HPDE6-E6E7 (cell line): ENCODE measurements at regions not wholly inside any gene's neighbourhood (a gene's known extent, or its start where the extent isn't known, plus 50 kb on each side); places are given as distances from the start of the nearest gene placed in this dataset.

Experiments
- DNase-seq: peaks from one replicate; pipeline ENCODE4 v3.0.0; 2011; ENCODE audit warnings: missing footprints; ENCODE audit errors: extremely low spot score

DNA sequence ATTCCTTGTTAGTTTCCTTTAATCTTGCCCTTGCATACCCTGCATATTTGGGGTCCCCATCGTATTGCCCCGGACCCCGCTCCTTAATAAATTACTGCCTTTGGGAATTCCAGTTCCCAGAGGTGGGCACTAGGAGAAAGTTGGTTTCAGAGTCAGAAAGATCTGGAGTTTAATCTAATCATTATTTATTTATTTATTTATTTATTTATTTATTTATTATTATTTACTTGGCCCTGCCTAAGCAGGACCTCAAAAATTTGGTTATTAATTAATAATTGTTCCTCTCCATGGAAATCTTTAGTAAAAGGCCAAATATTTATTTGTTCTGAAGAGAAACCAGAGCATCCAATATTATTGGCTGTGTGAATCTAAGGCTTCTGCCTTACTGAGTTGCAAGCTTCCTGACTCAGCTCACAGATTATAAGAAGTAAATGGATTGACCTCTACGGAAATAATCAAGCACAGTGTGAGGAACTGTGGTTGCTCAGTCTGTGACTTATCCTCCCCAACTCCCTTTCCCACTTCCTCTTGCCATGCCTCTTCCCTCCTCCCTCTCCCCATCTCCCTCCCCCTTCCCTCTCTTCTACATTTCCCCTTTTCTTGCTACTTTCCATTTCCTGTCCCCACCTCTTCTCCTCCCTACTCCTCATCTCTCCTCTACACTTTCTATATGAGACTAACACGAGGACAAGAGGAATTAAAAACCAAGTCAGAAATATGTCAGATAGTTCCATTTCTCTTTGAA is 61.5 kb upstream of the AP1S2 start:
- no peak for DNase-seq

DNA sequence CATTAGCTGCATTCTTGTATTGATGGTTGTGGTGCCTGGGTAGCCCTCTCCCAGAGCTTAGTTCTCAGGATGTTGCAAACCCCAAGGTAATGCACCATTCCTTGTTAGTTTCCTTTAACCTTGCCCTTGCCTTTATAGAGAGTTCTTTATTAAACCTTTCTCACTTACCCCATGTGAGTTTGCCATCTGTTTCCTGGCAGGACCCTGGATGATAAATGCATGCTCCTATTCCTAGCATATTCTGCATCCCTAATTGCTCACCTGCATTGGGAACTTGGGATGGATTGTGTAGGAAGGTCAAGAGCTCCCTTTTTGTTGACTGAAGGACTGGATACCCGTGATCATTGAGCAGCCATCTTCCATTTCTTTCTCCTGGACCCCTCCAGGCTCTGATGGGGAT is 59.9 kb upstream of the AP1S2 start:
- DNase-seq = no peak

- no peak for DNase-seq
Measured at GRCh38 chrX:15913146-15913545, 58.5 kb upstream of the AP1S2 start.

- DNase-seq = no peak
Measured at GRCh38 chrX:15911734-15912550, 57.3 kb upstream of the AP1S2 start.

DNA sequence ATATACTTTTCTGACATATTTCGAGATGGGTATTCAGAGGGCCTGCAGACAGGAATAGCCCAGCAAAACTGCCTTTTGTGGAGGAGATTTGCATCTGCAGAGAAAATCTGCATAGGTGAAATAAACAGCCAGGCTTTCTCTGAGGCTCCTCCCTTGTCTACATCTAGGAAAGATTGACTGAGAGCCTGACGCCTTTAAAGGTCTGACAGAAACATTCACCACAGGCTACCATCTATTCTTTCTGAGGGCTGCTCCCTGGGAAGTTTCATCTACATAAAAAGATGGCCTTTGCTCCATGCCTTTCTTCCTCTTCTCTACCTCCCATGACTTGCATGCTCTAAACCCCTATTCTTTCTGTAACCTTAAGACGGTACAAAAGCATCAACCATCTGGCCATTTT is 55.0 kb upstream of the AP1S2 start:
- no peak for DNase-seq

DNA sequence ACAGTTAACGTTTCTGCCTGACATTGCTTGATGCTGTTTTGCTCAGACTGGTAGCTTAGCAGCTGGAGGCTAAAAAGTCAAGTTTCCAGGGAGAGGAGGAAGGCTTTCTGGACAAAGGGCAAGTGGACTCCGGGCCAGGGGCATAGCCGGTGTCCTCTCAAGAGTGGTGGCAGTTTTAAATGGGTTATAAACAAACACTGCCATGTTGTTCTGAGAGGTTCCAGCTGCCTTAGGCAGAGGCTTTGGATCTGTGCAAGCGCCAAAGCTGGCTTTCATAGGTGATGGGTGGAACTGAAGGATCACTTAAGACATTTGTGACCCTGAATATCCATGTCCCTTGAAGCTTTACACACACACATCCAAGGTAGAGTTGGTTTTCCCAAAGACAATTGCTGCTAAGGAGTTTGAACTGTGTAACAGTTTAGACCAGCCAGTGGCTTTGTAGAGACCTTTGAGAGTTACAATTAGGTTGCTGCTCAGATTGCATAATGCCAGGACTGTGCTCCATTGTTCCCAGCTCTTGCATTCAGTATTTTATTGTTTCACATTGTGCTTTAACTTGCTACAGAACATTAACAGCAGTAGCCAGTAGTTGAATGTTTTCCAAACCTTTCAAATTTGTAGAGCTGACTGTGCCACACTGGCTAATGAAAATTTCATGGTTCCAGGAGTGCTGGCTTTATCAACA is 54.1 kb upstream of the AP1S2 start:
- DNase-seq = no peak

GRCh38 chrX:15906041-15906943 is 51.7 kb upstream of the AP1S2 start:
- no peak for DNase-seq
